Astrocyte (in vitro differentiated cells and primary cell): ENCODE measurements at regions not wholly inside any gene's neighbourhood (a gene's known extent, or its start where the extent isn't known, plus 50 kb on each side); places are given as distances from the start of the nearest gene placed in this dataset.

Source experiments
- DNase-seq: peaks from one replicate; pipeline ENCODE4 v3.0.0-alpha.2; 2010; ENCODE audit warnings: low read depth
- FAIRE-seq: peaks from 2 replicates; lab custom pipeline; 2011; peaks lifted over from hg19 to GRCh38; lab: Jason Lieb, UNC
- H2AFZ ChIP-seq: 2 replicates; pipeline ENCODE4 v1.6.0; 2012; ENCODE audit warnings: low read depth, low read length, inconsistent platforms
- H3K27ac ChIP-seq: 2 replicates; pipeline ENCODE4 v1.5.1; 2011; ENCODE audit warnings: low read depth, low read length, inconsistent platforms
- H3K27me3 ChIP-seq: 2 replicates; pipeline ENCODE4 v1.6.0; 2011; ENCODE audit warnings: low read length, inconsistent platforms; ENCODE audit not compliant: insufficient read depth
- H3K36me3 ChIP-seq: 2 replicates; pipeline ENCODE4 v1.5.1; 2011; ENCODE audit warnings: low read length, inconsistent platforms; ENCODE audit not compliant: insufficient read depth
- H3K4me1 ChIP-seq: 2 replicates; pipeline ENCODE4 v1.5.1; 2011; ENCODE audit warnings: low read length, inconsistent platforms; ENCODE audit not compliant: insufficient read depth
- H3K4me2 ChIP-seq: 2 replicates; pipeline ENCODE4 v1.6.0; 2012; ENCODE audit warnings: low read length, inconsistent platforms
- H3K4me3 ChIP-seq: 2 replicates; pipeline ENCODE4 v1.5.1; 2011; ENCODE audit warnings: low read depth, mild to moderate bottlenecking, low read length, inconsistent platforms; ENCODE audit not compliant: insufficient read depth
- H3K79me2 ChIP-seq: 2 replicates; pipeline ENCODE4 v1.6.0; 2012; ENCODE audit warnings: mild to moderate bottlenecking, low read length, inconsistent platforms; ENCODE audit not compliant: insufficient read depth
- H3K9ac ChIP-seq: 2 replicates; pipeline ENCODE4 v1.6.0; 2012; ENCODE audit warnings: mild to moderate bottlenecking, low read length, inconsistent platforms
- H3K9me3 ChIP-seq: 2 replicates; pipeline ENCODE4 v1.5.1; 2012; ENCODE audit warnings: low read depth, mild to moderate bottlenecking, low read length, inconsistent platforms; ENCODE audit not compliant: insufficient read depth
- H4K20me1 ChIP-seq: 2 replicates; pipeline ENCODE4 v1.6.0; 2012; ENCODE audit warnings: low read length, inconsistent platforms; ENCODE audit not compliant: insufficient read depth
- H3K27ac Mint-ChIP-seq: one replicate; pipeline ENCODE4 v1.8.0; 2021; ENCODE audit warnings: mild to moderate bottlenecking, mixed read lengths; ENCODE audit not compliant: unreplicated experiment
- H3K27me3 Mint-ChIP-seq: one replicate; pipeline ENCODE4 v1.8.0; 2021; ENCODE audit warnings: low read depth, mixed read lengths; ENCODE audit not compliant: unreplicated experiment
- H3K36me3 Mint-ChIP-seq: one replicate; pipeline ENCODE4 v1.8.0; 2021; ENCODE audit warnings: low read depth, mixed read lengths; ENCODE audit not compliant: unreplicated experiment
- H3K4me1 Mint-ChIP-seq: one replicate; pipeline ENCODE4 v1.8.0; 2021; ENCODE audit warnings: low read depth, mixed read lengths; ENCODE audit not compliant: unreplicated experiment
- H3K4me3 Mint-ChIP-seq: one replicate; pipeline ENCODE4 v1.8.0; 2021; ENCODE audit warnings: mild to moderate bottlenecking, moderate library complexity, mixed read lengths; ENCODE audit not compliant: unreplicated experiment
- H3K9me3 Mint-ChIP-seq: one replicate; pipeline ENCODE4 v1.8.0; 2021; ENCODE audit warnings: mild to moderate bottlenecking, mixed read lengths; ENCODE audit not compliant: unreplicated experiment
- EZH2 ChIP-seq: IDR thresholded peaks from 2 replicates; pipeline ENCODE4 v1.6.1; 2012; ENCODE audit warnings: mild to moderate bottlenecking, low read length, inconsistent platforms; ENCODE audit not compliant: insufficient read depth
- TF ChIP-seq, protein P1 (sequence below): IDR thresholded peaks from 2 replicates; pipeline ENCODE4 v1.5.1; 2011; ENCODE audit warnings: low read depth, mild to moderate bottlenecking, inconsistent platforms, low read length, moderate library complexity; ENCODE audit not compliant: insufficient read depth

DNA sequence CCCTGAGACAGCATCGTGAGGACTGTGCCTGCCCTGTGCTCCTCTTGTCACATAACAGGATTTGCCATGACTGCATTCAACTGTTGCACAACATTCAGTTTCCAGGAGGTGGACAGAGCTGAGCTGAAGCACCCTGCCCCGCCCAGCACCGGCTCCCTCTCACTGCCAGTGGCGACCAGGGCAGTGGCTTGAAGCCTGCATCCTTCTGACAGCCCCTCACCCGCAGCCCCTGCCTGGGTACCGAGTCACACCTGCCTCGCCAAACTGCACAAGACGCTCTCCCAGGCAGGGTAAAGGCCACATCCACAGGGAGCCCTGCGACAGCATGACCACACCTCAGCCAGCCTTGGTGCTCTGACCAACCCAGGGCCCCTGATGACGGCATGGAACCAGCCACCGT is 59.9 kb upstream of the ZNF354A start:
- Histone ChIP-seq H3K9me3 (peaks cover 9% of the 10 kb centered on the region), H3K79me2 (no peaks in the 10 kb centered on the region), H3K36me3 (no peaks in the 10 kb centered on the region), H3K9ac (no peak overlapping the region), H4K20me1 (no peaks in the 10 kb centered on the region), H3K4me2 (no peak overlapping the region), H3K27ac (no peak overlapping the region), H3K4me3 (no peak overlapping the region), H2AFZ (no peak overlapping the region), H3K4me1 (no peaks in the 10 kb centered on the region), H3K27me3 (no peaks in the 10 kb centered on the region)
- Mint-ChIP-seq H3K27me3 (peaks cover 5% of the 10 kb centered on the region), H3K9me3 (peaks cover 11% of the 10 kb centered on the region), H3K27ac (no peak overlapping the region), H3K4me1 (peaks cover 21% of the 10 kb centered on the region), H3K36me3 (no peaks in the 10 kb centered on the region), H3K4me3 (no peak overlapping the region)
- FAIRE-seq: no peak
- TF ChIP-seq EZH2: no peak
- TF ChIP-seq, protein P1, sequence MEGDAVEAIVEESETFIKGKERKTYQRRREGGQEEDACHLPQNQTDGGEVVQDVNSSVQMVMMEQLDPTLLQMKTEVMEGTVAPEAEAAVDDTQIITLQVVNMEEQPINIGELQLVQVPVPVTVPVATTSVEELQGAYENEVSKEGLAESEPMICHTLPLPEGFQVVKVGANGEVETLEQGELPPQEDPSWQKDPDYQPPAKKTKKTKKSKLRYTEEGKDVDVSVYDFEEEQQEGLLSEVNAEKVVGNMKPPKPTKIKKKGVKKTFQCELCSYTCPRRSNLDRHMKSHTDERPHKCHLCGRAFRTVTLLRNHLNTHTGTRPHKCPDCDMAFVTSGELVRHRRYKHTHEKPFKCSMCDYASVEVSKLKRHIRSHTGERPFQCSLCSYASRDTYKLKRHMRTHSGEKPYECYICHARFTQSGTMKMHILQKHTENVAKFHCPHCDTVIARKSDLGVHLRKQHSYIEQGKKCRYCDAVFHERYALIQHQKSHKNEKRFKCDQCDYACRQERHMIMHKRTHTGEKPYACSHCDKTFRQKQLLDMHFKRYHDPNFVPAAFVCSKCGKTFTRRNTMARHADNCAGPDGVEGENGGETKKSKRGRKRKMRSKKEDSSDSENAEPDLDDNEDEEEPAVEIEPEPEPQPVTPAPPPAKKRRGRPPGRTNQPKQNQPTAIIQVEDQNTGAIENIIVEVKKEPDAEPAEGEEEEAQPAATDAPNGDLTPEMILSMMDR: no peak
- DNase-seq: no peak

DNA sequence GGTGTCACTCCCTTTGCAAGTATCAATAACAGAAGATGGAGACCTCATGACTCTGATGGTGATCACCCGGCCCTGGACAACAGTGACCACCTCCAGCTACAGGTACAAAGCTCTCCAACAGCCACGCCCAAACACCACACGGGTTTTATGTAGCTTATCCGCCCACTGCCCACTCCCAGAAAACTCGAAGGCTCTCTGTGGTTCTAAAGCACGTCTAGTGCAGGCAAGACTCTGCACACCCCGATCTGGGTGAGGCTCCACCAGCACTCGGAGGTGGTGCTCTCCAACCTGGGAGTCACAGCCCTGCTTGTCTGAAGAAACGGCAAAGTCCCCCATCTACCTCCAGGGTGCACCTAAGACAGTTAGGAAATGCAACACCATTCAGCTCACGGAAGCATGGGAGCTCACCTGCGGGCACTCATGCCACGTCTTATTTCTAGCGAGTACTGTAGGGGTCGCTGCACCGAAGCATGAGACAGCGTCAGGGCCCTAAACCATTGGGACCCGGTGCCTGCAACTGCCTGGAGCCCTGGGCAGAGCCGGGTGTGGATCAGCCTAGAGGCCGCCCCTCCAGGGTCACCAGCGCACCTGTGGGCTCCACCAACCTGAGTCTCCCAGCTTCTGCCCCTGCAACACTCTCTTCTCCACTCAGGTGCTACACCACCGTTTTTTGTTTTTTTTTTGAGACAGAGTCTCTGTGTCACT is 58.1 kb upstream of the ZNF354A start:
- no peaks in the 10 kb centered on the region for H3K4me1 ChIP-seq
- Mint-ChIP-seq H3K27me3 (peaks cover 5% of the 10 kb centered on the region), H3K9me3 (peaks cover 13% of the 10 kb centered on the region), H3K4me3 (no peak overlapping the region), H3K36me3 (no peaks in the 10 kb centered on the region), H3K4me1 (peaks cover 21% of the 10 kb centered on the region), H3K27ac (no peak overlapping the region)
- H2AFZ ChIP-seq: no peak overlapping the region
- DNase-seq: no peak
- H3K27ac ChIP-seq: no peak overlapping the region
- no peak overlapping the region for H3K4me3 ChIP-seq
- no peak overlapping the region for H3K4me2 ChIP-seq
- TF ChIP-seq, protein P1: no peak
- no peak for TF ChIP-seq EZH2
- H3K9me3 ChIP-seq: peaks cover 10% of the 10 kb centered on the region
- no peak for FAIRE-seq
- no peaks in the 10 kb centered on the region for H3K36me3 ChIP-seq
- no peaks in the 10 kb centered on the region for H3K79me2 ChIP-seq
- no peaks in the 10 kb centered on the region for H3K27me3 ChIP-seq
- no peak overlapping the region for H3K9ac ChIP-seq
- H4K20me1 ChIP-seq: no peaks in the 10 kb centered on the region

DNA sequence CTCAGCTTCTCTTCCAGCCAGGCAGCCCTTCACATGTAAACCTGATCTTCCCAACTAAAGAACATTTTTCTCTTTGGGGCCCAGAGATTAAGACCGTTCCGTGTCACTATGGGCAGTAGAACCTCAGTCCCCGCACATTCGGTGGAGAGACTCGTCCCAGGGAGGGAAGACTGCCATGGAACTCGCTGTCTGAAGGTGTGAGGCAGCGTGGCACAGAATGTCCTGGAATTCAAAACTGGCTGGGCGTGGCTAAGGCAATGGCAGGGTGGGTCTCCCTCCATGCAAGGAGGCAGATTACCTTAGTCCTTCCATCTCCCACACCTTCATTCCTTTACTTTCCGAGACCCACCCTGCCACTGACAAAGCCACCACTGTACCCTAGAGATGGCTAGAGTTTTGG is 57.4 kb upstream of the ZNF354A start:
- FAIRE-seq (no peak), DNase-seq (no peak)
- no peak overlapping the region for H3K9ac ChIP-seq
- Mint-ChIP-seq H3K4me3 (no peak overlapping the region), H3K27ac (no peak overlapping the region), H3K9me3 (peaks cover 13% of the 10 kb centered on the region), H3K27me3 (peaks cover 5% of the 10 kb centered on the region), H3K4me1 (peaks cover 21% of the 10 kb centered on the region), H3K36me3 (no peaks in the 10 kb centered on the region)
- H3K79me2 ChIP-seq: no peaks in the 10 kb centered on the region
- H3K9me3 ChIP-seq: peaks cover 11% of the 10 kb centered on the region
- no peaks in the 10 kb centered on the region for H4K20me1 ChIP-seq
- no peak overlapping the region for H3K27ac ChIP-seq
- no peak overlapping the region for H3K4me3 ChIP-seq
- H3K36me3 ChIP-seq: no peaks in the 10 kb centered on the region
- H3K27me3 ChIP-seq: no peaks in the 10 kb centered on the region
- TF ChIP-seq, protein P1: no peak
- no peak for TF ChIP-seq EZH2
- H3K4me2 ChIP-seq: no peak overlapping the region
- no peak overlapping the region for H2AFZ ChIP-seq
- no peaks in the 10 kb centered on the region for H3K4me1 ChIP-seq
